GM23338 (cell line): ENCODE measurements at regions not wholly inside any gene's neighbourhood (a gene's known extent, or its start where the extent isn't known, plus 50 kb on each side); places are given as distances from the start of the nearest gene placed in this dataset.

Source experiments
- ATAC-seq: fragments of 200-7000 bp; cut with Tn5 transposase; 3 replicates; pipeline ENCODE4 v1.9.1; 2020
- DNase-seq: peaks from one replicate; pipeline ENCODE4 v3.0.0-alpha.2; 2015; ENCODE audit warnings: low spot score
- H2AFZ ChIP-seq: fragments of 200-600 bp; sonication (generic); 2 replicates; pipeline ENCODE4 v1.8.0; 2016; ENCODE audit warnings: antibody characterized with exemption, mild to moderate bottlenecking, moderate library complexity
- H3F3A ChIP-seq: fragments of 200-600 bp; sonication (generic); replicated peaks from 2 replicates; pipeline ENCODE4 v1.8.0; 2017; ENCODE audit warnings: antibody characterized with exemption, mixed run types, low read depth
- H3K27ac ChIP-seq: fragments of 200-600 bp; sonication (generic); 2 replicates; pipeline ENCODE4 v1.6.1; 2016; ENCODE audit warnings: low read depth
- H3K27me3 ChIP-seq: fragments of 200-600 bp; sonication (generic); 2 replicates; pipeline ENCODE4 v1.8.0; 2016; ENCODE audit warnings: mild to moderate bottlenecking, mixed run types, moderate library complexity; ENCODE audit not compliant: insufficient read depth
- H3K36me3 ChIP-seq: fragments of 200-600 bp; sonication (generic); 2 replicates; pipeline ENCODE4 v1.8.0; 2016; ENCODE audit warnings: mild to moderate bottlenecking; ENCODE audit not compliant: insufficient read depth
- H3K4me1 ChIP-seq: fragments of 200-600 bp; sonication (generic); 2 replicates; pipeline ENCODE4 v1.8.0; 2016; ENCODE audit warnings: mild to moderate bottlenecking, moderate library complexity; ENCODE audit not compliant: insufficient read depth
- H3K4me2 ChIP-seq: fragments of 200-600 bp; sonication (generic); 2 replicates; pipeline ENCODE4 v1.7.1; 2017; ENCODE audit warnings: mixed run types
- H3K4me3 ChIP-seq: fragments of 200-600 bp; sonication (generic); 2 replicates; pipeline ENCODE4 v1.6.1; 2016; ENCODE audit warnings: mixed run types
- H3K79me2 ChIP-seq: fragments of 200-600 bp; sonication (generic); replicated peaks from 2 replicates; pipeline ENCODE4 v1.8.0; 2017; ENCODE audit warnings: mild to moderate bottlenecking; ENCODE audit not compliant: insufficient read depth
- H3K9me2 ChIP-seq: fragments of 200-600 bp; sonication (generic); 2 replicates; pipeline ENCODE4 v1.8.0; 2017; ENCODE audit not compliant: insufficient read depth
- H4K20me1 ChIP-seq: fragments of 200-600 bp; sonication (generic); replicated peaks from 2 replicates; pipeline ENCODE4 v1.8.0; 2017; ENCODE audit warnings: mild to moderate bottlenecking; ENCODE audit not compliant: insufficient read depth
- H3K27ac Mint-ChIP-seq: 2 replicates; pipeline ENCODE4 v1.8.0; 2020; ENCODE audit warnings: inconsistent platforms, mild to moderate bottlenecking, moderate library complexity, mixed read lengths
- H3K27me3 Mint-ChIP-seq: 3 replicates; pipeline ENCODE4 v1.8.0; 2022; ENCODE audit warnings: low read depth, mild to moderate bottlenecking, moderate library complexity, mixed read lengths, inconsistent platforms; ENCODE audit not compliant: insufficient read depth, poor library complexity
- H3K36me3 Mint-ChIP-seq: 3 replicates; pipeline ENCODE4 v1.8.0; 2021; ENCODE audit warnings: low read depth, mild to moderate bottlenecking, inconsistent platforms, moderate library complexity, mixed read lengths
- H3K4me1 Mint-ChIP-seq: 3 replicates; pipeline ENCODE4 v1.8.0; 2020; ENCODE audit warnings: mild to moderate bottlenecking, inconsistent platforms, mixed read lengths
- H3K4me3 Mint-ChIP-seq: 3 replicates; pipeline ENCODE4 v1.8.0; 2021; ENCODE audit warnings: moderate library complexity, mild to moderate bottlenecking, inconsistent platforms, mixed read lengths
- H3K9me3 Mint-ChIP-seq: 3 replicates; pipeline ENCODE4 v1.8.0; 2020; ENCODE audit warnings: moderate library complexity, mild to moderate bottlenecking, inconsistent platforms, mixed read lengths
- CREB1 ChIP-seq: fragments of 250-450 bp; sonication (Bioruptor Pico); IDR thresholded peaks from 2 replicates; pipeline ENCODE4 v1.5.0; 2020; ENCODE audit warnings: low read depth, mild to moderate bottlenecking, moderate library complexity
- EZH2 ChIP-seq: fragments of 200-600 bp; sonication (generic); IDR thresholded peaks from one replicate; pipeline ENCODE4 v1.8.0; 2017; ENCODE audit warnings: antibody characterized with exemption, mild to moderate bottlenecking, low read depth; ENCODE audit not compliant: unreplicated experiment
- EZH2phosphoT487 ChIP-seq: fragments of 200-600 bp; sonication (generic); IDR thresholded peaks from one replicate; pipeline ENCODE4 v1.8.1; 2018; ENCODE audit warnings: antibody characterized with exemption; ENCODE audit not compliant: unreplicated experiment
- JUNB ChIP-seq: IDR thresholded peaks from one replicate; pipeline ENCODE4 v1.6.1; 2016; ENCODE audit warnings: antibody characterized with exemption; ENCODE audit not compliant: unreplicated experiment
- NANOG ChIP-seq: IDR thresholded peaks from 2 replicates; pipeline ENCODE4 v1.6.1; 2016; ENCODE audit warnings: antibody characterized with exemption, borderline replicate concordance
- POLR2AphosphoS5 ChIP-seq: IDR thresholded peaks from 2 replicates; pipeline ENCODE4 v1.6.1; 2016; ENCODE audit warnings: antibody characterized with exemption, low read depth
- STAT1 ChIP-seq: IDR thresholded peaks from one replicate; pipeline ENCODE4 v1.6.1; 2016; ENCODE audit warnings: antibody characterized with exemption; ENCODE audit not compliant: unreplicated experiment
- ZNF114 ChIP-seq: fragments of 250-450 bp; sonication (Bioruptor Pico); IDR thresholded peaks from 2 replicates; pipeline ENCODE4 v1.5.0; 2020; ENCODE audit warnings: mild to moderate bottlenecking, moderate library complexity
- ZNF331 ChIP-seq: fragments of 250-450 bp; sonication (Bioruptor Pico); IDR thresholded peaks from 2 replicates; pipeline ENCODE4 v1.5.0; 2020; ENCODE audit warnings: low read depth, mild to moderate bottlenecking, moderate library complexity
- TF ChIP-seq, protein P1 (sequence below): fragments of 250-450 bp; sonication (Bioruptor Pico); IDR thresholded peaks from 2 replicates; pipeline ENCODE4 v1.5.0; 2020; ENCODE audit warnings: mild to moderate bottlenecking, moderate library complexity
- TF ChIP-seq, protein P2 (sequence below): IDR thresholded peaks from 2 replicates; pipeline ENCODE4 v1.6.1; 2016; ENCODE audit warnings: antibody characterized with exemption
- TF ChIP-seq, protein P3 (sequence below): IDR thresholded peaks from one replicate; pipeline ENCODE4 v1.6.1; 2018; ENCODE audit warnings: antibody characterized with exemption; ENCODE audit not compliant: unreplicated experiment
- TF ChIP-seq, protein P4 (sequence below), 2 experiments: fragments of 200-600 bp in 1 of 2; sonication (generic) in 1 of 2; conservative IDR thresholded peaks; 2 replicates each; pipeline versions ENCODE4 v1.5.1 to v1.6.1; 2016 to 2017; ENCODE audit warnings: antibody characterized with exemption in 2 of 2, low read depth in 2 of 2, mild to moderate bottlenecking in 2 of 2, moderate library complexity in 1 of 2

DNA sequence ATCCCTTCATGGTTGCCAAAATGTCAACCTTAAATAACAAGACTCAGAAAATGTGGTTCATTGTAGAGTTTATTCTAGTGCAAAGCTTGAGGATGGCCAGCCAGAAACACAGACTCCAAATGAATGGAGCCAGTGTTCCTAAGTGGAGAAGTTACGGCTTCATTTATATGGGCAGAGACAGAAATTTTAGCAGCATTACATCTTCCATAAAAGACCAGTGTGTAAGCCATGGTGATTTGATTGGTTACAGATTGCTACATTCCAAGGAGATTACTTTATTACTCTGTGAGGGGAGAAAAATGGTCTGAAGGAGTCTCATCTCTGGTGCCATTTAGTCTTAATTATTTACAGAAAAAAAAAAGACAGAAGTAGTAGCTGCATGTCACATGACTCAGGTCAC is 97.8 kb downstream of the OTOR start:
- TF ChIP-seq, protein P1, sequence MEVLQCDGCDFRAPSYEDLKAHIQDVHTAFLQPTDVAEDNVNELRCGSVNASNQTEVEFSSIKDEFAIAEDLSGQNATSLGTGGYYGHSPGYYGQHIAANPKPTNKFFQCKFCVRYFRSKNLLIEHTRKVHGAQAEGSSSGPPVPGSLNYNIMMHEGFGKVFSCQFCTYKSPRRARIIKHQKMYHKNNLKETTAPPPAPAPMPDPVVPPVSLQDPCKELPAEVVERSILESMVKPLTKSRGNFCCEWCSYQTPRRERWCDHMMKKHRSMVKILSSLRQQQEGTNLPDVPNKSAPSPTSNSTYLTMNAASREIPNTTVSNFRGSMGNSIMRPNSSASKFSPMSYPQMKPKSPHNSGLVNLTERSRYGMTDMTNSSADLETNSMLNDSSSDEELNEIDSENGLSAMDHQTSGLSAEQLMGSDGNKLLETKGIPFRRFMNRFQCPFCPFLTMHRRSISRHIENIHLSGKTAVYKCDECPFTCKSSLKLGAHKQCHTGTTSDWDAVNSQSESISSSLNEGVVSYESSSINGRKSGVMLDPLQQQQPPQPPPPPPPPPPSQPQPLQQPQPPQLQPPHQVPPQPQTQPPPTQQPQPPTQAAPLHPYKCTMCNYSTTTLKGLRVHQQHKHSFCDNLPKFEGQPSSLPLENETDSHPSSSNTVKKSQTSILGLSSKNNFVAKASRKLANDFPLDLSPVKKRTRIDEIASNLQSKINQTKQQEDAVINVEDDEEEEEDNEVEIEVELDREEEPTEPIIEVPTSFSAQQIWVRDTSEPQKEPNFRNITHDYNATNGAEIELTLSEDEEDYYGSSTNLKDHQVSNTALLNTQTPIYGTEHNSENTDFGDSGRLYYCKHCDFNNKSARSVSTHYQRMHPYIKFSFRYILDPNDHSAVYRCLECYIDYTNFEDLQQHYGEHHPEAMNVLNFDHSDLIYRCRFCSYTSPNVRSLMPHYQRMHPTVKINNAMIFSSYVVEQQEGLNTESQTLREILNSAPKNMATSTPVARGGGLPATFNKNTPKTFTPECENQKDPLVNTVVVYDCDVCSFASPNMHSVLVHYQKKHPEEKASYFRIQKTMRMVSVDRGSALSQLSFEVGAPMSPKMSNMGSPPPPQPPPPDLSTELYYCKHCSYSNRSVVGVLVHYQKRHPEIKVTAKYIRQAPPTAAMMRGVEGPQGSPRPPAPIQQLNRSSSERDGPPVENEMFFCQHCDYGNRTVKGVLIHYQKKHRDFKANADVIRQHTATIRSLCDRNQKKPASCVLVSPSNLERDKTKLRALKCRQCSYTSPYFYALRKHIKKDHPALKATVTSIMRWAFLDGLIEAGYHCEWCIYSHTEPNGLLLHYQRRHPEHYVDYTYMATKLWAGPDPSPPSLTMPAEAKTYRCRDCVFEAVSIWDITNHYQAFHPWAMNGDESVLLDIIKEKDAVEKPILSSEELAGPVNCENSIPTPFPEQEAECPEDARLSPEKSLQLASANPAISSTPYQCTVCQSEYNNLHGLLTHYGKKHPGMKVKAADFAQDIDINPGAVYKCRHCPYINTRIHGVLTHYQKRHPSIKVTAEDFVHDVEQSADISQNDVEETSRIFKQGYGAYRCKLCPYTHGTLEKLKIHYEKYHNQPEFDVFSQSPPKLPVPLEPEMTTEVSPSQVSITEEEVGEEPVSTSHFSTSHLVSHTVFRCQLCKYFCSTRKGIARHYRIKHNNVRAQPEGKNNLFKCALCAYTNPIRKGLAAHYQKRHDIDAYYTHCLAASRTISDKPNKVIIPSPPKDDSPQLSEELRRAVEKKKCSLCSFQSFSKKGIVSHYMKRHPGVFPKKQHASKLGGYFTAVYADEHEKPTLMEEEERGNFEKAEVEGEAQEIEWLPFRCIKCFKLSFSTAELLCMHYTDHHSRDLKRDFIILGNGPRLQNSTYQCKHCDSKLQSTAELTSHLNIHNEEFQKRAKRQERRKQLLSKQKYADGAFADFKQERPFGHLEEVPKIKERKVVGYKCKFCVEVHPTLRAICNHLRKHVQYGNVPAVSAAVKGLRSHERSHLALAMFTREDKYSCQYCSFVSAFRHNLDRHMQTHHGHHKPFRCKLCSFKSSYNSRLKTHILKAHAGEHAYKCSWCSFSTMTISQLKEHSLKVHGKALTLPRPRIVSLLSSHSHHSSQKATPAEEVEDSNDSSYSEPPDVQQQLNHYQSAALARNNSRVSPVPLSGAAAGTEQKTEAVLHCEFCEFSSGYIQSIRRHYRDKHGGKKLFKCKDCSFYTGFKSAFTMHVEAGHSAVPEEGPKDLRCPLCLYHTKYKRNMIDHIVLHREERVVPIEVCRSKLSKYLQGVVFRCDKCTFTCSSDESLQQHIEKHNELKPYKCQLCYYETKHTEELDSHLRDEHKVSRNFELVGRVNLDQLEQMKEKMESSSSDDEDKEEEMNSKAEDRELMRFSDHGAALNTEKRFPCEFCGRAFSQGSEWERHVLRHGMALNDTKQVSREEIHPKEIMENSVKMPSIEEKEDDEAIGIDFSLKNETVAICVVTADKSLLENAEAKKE (CRISPR knock-in tag) = no peak
- TF ChIP-seq POLR2AphosphoS5 = no peak
- TF ChIP-seq, protein P2, sequence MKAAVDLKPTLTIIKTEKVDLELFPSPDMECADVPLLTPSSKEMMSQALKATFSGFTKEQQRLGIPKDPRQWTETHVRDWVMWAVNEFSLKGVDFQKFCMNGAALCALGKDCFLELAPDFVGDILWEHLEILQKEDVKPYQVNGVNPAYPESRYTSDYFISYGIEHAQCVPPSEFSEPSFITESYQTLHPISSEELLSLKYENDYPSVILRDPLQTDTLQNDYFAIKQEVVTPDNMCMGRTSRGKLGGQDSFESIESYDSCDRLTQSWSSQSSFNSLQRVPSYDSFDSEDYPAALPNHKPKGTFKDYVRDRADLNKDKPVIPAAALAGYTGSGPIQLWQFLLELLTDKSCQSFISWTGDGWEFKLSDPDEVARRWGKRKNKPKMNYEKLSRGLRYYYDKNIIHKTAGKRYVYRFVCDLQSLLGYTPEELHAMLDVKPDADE = no peak
- TF ChIP-seq, protein P3, sequence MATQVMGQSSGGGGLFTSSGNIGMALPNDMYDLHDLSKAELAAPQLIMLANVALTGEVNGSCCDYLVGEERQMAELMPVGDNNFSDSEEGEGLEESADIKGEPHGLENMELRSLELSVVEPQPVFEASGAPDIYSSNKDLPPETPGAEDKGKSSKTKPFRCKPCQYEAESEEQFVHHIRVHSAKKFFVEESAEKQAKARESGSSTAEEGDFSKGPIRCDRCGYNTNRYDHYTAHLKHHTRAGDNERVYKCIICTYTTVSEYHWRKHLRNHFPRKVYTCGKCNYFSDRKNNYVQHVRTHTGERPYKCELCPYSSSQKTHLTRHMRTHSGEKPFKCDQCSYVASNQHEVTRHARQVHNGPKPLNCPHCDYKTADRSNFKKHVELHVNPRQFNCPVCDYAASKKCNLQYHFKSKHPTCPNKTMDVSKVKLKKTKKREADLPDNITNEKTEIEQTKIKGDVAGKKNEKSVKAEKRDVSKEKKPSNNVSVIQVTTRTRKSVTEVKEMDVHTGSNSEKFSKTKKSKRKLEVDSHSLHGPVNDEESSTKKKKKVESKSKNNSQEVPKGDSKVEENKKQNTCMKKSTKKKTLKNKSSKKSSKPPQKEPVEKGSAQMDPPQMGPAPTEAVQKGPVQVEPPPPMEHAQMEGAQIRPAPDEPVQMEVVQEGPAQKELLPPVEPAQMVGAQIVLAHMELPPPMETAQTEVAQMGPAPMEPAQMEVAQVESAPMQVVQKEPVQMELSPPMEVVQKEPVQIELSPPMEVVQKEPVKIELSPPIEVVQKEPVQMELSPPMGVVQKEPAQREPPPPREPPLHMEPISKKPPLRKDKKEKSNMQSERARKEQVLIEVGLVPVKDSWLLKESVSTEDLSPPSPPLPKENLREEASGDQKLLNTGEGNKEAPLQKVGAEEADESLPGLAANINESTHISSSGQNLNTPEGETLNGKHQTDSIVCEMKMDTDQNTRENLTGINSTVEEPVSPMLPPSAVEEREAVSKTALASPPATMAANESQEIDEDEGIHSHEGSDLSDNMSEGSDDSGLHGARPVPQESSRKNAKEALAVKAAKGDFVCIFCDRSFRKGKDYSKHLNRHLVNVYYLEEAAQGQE = no peak
- no peak for TF ChIP-seq ZNF114
- TF ChIP-seq JUNB = no peak
- TF ChIP-seq CREB1 (CRISPR knock-in tag) = no peak
- no peak for TF ChIP-seq ZNF331 (CRISPR knock-in tag)
- no peak for TF ChIP-seq STAT1
- TF ChIP-seq EZH2 = no peak
- TF ChIP-seq EZH2phosphoT487 = no peak
- TF ChIP-seq, protein P4, sequence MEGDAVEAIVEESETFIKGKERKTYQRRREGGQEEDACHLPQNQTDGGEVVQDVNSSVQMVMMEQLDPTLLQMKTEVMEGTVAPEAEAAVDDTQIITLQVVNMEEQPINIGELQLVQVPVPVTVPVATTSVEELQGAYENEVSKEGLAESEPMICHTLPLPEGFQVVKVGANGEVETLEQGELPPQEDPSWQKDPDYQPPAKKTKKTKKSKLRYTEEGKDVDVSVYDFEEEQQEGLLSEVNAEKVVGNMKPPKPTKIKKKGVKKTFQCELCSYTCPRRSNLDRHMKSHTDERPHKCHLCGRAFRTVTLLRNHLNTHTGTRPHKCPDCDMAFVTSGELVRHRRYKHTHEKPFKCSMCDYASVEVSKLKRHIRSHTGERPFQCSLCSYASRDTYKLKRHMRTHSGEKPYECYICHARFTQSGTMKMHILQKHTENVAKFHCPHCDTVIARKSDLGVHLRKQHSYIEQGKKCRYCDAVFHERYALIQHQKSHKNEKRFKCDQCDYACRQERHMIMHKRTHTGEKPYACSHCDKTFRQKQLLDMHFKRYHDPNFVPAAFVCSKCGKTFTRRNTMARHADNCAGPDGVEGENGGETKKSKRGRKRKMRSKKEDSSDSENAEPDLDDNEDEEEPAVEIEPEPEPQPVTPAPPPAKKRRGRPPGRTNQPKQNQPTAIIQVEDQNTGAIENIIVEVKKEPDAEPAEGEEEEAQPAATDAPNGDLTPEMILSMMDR (conservative IDR thresholded peaks at IDR 0.05; ENCODE audit: low read depth in 2 of 2) = no peak
- TF ChIP-seq NANOG = no peak
- Histone ChIP-seq H3F3A (no peaks in the 10 kb centered on the region), H3K4me1 (peaks cover 16% of the 10 kb centered on the region), H3K79me2 (no peaks in the 10 kb centered on the region), H3K4me3 (no peak overlapping the region), H3K36me3 (no peaks in the 10 kb centered on the region), H3K4me2 (no peak overlapping the region), H2AFZ (no peak overlapping the region), H3K27me3 (no peaks in the 10 kb centered on the region), H3K27ac (no peak overlapping the region), H4K20me1 (no peaks in the 10 kb centered on the region), H3K9me2 (0 out of 2 replicates have a peak, but pooled peaks cover 5% of the 10 kb centered on the region)
- DNase-seq (no peak), ATAC-seq (no peak)
- Mint-ChIP-seq H3K4me1 (peaks cover 15% of the 10 kb centered on the region), H3K4me3 (no peak overlapping the region), H3K9me3 (no peaks in the 10 kb centered on the region), H3K27ac (no peak overlapping the region), H3K36me3 (no peaks in the 10 kb centered on the region), H3K27me3 (no peaks in the 10 kb centered on the region)
